ENCODE measurements at regions not wholly inside any gene's neighbourhood (a gene's known extent, or its start where the extent isn't known, plus 50 kb on each side); places are given as distances from the start of the nearest gene placed in this dataset.

- Histone ChIP-seq H3K27ac (no peak overlapping the region), H3K36me3 (no peaks in the 10 kb centered on the region), H3K4me3 (ENCODE audit: low read depth, low read length) (no peak overlapping the region), H3K9me3 (ENCODE audit: severe bottlenecking) (no peaks in the 10 kb centered on the region), H3K27me3 (ENCODE audit: insufficient read depth, low read depth, severe bottlenecking) (peaks cover 16% of the 10 kb centered on the region)
- DNase-seq: no peak
- no peak for TF ChIP-seq CTCF (IDR thresholded peaks at IDR 0.05; ENCODE audit: low read depth, low read length)
These were observed 318.4 kb upstream of the SYNCRIP start for GRCh38 chr6:85961125-85961524.

- Histone ChIP-seq H3K9me3 (ENCODE audit: severe bottlenecking) (no peaks in the 10 kb centered on the region), H3K4me3 (ENCODE audit: low read depth, low read length) (no peak overlapping the region), H3K27me3 (ENCODE audit: insufficient read depth, low read depth, severe bottlenecking) (peaks cover 26% of the 10 kb centered on the region), H3K36me3 (no peaks in the 10 kb centered on the region), H3K27ac (no peak overlapping the region)
- no peak for TF ChIP-seq CTCF (IDR thresholded peaks at IDR 0.05; ENCODE audit: low read depth, low read length)
- no peak for DNase-seq
These were observed 305.8 kb upstream of the SYNCRIP start for GRCh38 chr6:85948481-85948880.

- Histone ChIP-seq H3K9me3 (ENCODE audit: severe bottlenecking) (no peaks in the 10 kb centered on the region), H3K27me3 (ENCODE audit: insufficient read depth, low read depth, severe bottlenecking) (peaks cover 26% of the 10 kb centered on the region), H3K27ac (no peak overlapping the region), H3K36me3 (no peaks in the 10 kb centered on the region), H3K4me3 (ENCODE audit: low read depth, low read length) (no peak overlapping the region)
- no peak for TF ChIP-seq CTCF (IDR thresholded peaks at IDR 0.05; ENCODE audit: low read depth, low read length)
- no peak for DNase-seq
These were observed 302.9 kb upstream of the SYNCRIP start for GRCh38 chr6:85945459-85946185.

- DNase-seq: no peak
- no peaks in the 10 kb centered on the region for H3K36me3 ChIP-seq
- H3K4me3 ChIP-seq (ENCODE audit: low read depth, low read length): no peak overlapping the region
- H3K27ac ChIP-seq: no peak overlapping the region
- peaks cover 26% of the 10 kb centered on the region for H3K27me3 ChIP-seq (ENCODE audit: insufficient read depth, low read depth, severe bottlenecking)
- no peak for TF ChIP-seq CTCF (IDR thresholded peaks at IDR 0.05; ENCODE audit: low read depth, low read length)
- no peaks in the 10 kb centered on the region for H3K9me3 ChIP-seq (ENCODE audit: severe bottlenecking)
These were observed 302.1 kb upstream of the SYNCRIP start for GRCh38 chr6:85944776-85945175.

- peaks cover 23% of the 10 kb centered on the region for H3K27me3 ChIP-seq (ENCODE audit: insufficient read depth, low read depth, severe bottlenecking)
- TF ChIP-seq CTCF (IDR thresholded peaks at IDR 0.05; ENCODE audit: low read depth, low read length): no peak
- H3K36me3 ChIP-seq: no peaks in the 10 kb centered on the region
- no peak overlapping the region for H3K27ac ChIP-seq
- no peak overlapping the region for H3K4me3 ChIP-seq (ENCODE audit: low read depth, low read length)
- no peak for DNase-seq
- H3K9me3 ChIP-seq (ENCODE audit: severe bottlenecking): no peaks in the 10 kb centered on the region
These were observed 300.2 kb upstream of the SYNCRIP start for GRCh38 chr6:85942844-85943243.

GRCh38 chr6:85936916-85937315 lies 294.2 kb upstream of the SYNCRIP start:
- DNase-seq: no peak
- no peaks in the 10 kb centered on the region for H3K9me3 ChIP-seq (ENCODE audit: severe bottlenecking)
- H3K27ac ChIP-seq: no peak overlapping the region
- H3K36me3 ChIP-seq: no peaks in the 10 kb centered on the region
- H3K27me3 ChIP-seq (ENCODE audit: insufficient read depth, low read depth, severe bottlenecking): no peaks in the 10 kb centered on the region
- H3K4me3 ChIP-seq (ENCODE audit: low read depth, low read length): no peak overlapping the region
- no peak for TF ChIP-seq CTCF (IDR thresholded peaks at IDR 0.05; ENCODE audit: low read depth, low read length)

All from WERI-Rb-1 (cell line).